HG03460 (cell line): ENCODE measurements at regions not wholly inside any gene's neighbourhood (a gene's known extent, or its start where the extent isn't known, plus 50 kb on each side); places are given as distances from the start of the nearest gene placed in this dataset.
"Not testable (repeated sequence)": the region's sequence is repeated elsewhere in the genome, so short reads cannot be mapped to it uniquely, and the experiment has no call there.

Experiments
- ATAC-seq: cut with Tn5 transposase; IDR thresholded peaks from one replicate; pipeline ENCODE4 v1.9.1; 2021; ENCODE audit not compliant: unreplicated experiment

GRCh38 chr9:91512235-91512634, 88.6 kb upstream of the NFIL3 start:
- not testable (repeated sequence) for ATAC-seq

- no peak for ATAC-seq
Observed at GRCh38 chr9:91503673-91504081, 80.0 kb upstream of the NFIL3 start.

DNA sequence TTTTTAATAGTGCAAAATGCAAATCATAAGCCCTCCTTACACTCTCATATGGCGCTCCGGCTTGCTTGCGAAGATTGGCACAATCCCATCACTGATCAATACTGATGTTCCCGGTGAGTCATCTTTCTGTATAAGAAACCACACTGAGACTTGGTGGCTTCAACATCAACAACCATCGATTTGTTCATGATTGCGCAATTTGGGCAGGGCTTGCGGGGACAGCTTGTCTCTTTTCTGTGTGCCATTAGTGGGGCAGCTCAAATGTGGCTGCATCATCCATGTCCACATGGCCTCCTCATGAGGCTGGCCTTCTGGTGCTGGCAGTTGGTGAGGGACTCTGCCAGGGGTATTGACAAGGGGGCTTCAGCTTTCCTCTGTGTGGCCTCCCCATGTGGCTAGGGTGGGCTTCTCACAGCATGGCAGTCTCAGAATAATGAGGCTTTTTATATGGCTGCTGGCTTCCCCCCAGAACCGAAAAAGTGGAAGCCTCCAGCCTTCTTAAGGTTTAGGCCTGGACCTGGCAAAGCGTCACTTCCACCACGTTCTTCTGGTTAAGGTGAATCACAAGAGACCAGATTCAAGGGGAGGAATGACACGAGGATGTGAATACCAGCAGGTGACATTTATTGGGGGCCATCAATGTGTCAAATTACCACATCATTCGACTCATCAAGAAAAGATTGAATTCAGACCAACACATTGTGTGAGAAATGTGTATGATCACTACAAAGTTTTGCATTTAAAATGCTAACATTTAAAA, 79.5 kb upstream of the NFIL3 start:
- no peak for ATAC-seq

DNA sequence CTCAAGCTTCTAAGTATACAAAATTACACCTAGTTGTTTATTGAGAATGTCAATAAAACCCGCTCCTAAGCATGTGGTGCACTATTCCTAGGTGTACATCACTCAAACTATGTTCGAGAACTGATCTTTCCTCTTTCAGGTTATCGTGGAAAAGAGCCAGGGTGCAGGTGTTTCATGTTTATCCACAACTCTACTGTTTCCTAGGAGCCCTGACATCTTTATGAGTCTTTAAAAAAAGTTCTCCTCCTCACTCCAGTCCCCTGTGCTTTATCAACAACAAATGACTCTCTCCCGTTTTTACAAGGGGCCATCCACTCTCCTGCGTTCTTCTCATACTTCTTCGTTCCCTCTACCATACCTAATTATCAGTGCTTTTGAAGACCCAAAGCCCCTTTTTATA, 78.8 kb upstream of the NFIL3 start:
- ATAC-seq = no peak

DNA sequence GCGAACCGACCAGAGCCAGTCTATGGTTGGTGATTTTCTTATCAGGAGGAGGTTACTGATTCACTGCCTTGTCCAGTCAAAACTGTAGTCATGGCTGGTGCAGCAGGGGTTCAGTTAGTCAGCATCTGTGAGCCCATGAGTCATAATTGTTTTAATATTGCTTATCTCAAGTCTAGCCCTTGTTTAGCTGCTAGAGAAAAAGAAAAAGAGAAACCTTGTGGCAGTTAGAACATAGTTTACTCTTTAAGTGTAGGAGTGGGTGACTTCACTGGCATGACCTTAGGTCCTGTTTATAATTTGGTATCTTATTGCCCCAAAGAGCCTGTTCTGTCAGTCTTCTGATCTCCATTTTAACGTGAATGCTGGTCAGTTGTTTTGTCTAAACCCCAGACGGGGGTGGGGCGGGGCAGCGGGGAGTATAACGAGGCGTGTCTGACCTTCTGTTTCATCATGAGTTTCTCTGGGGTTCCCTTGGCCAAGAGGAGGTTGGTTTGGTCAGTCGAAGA, 76.9 kb upstream of the NFIL3 start:
- ATAC-seq = peak; percentile 57

- no peak for ATAC-seq
Observed at GRCh38 chr9:91496351-91496750, 72.7 kb upstream of the NFIL3 start.

- ATAC-seq = no peak
Observed at GRCh38 chr9:91495450-91495849, 71.8 kb upstream of the NFIL3 start.

DNA sequence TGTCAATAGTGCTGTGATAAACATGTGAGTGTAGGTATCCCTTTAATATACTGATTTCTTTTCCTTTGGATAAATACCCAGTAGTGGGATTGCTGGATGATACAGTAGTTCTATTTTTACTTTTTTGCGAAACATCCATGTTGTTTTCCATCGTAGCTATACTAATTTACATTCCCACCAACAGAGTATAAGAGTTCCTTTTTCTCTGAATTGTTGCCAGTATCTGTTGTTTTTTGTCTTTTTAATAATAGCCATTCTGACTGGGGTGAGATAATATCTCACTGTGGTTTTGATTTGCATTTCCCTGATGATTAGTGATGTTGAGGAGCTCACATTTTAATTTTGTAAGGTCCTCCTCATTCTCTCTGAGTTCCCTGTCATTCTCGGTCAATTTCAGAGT, 71.1 kb upstream of the NFIL3 start:
- no peak for ATAC-seq

- no peak for ATAC-seq
Observed at GRCh38 chr9:91492237-91492636, 68.6 kb upstream of the NFIL3 start.

DNA sequence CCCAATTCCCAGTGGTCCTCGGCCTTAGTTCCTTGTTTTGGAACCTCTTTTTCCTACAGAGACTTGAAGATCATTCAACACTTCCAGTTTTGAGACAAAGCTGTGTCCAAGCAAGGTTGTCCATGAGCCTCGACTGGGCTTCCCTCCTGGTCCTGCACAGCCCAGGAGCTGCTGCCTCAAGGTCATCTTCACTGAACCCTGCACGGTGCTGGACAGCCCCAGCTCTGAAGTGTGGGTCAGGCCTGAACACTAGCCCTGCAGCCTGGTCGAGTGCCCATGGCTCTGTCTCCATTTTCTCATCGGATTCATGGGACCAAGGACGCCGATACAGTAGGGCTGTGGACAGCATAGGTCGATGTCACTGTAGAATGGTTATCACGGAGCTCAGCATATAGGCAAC, 68.0 kb upstream of the NFIL3 start:
- no peak for ATAC-seq

DNA sequence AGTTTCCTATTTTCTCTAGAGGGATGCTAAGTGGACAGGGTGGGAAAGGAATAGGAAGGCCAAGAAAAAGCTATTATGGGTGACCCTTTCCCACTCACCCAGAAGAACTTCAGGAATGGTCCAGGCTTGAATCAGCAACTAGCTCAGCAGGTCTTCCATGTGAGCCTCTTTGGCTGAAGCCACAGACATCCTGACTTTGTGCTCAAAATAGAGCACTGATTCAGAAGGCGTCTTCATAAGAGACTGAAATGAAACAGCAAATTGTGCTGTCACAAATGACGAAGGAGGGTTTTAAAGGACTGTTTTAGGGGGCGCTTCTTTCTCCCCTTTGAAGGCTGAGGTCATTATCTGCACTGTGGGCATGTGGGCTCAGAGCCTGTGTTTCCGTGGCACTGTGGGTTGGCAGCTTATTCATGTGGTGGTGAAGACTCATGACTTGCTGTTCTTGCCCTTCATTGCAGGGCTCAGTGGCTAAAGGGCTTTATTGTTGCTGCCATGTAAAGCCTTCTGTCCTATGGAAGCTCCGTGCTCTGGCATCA, 65.8 kb upstream of the NFIL3 start:
- no peak for ATAC-seq

GRCh38 chr9:91488341-91488740, 64.7 kb upstream of the NFIL3 start:
- ATAC-seq = no peak

DNA sequence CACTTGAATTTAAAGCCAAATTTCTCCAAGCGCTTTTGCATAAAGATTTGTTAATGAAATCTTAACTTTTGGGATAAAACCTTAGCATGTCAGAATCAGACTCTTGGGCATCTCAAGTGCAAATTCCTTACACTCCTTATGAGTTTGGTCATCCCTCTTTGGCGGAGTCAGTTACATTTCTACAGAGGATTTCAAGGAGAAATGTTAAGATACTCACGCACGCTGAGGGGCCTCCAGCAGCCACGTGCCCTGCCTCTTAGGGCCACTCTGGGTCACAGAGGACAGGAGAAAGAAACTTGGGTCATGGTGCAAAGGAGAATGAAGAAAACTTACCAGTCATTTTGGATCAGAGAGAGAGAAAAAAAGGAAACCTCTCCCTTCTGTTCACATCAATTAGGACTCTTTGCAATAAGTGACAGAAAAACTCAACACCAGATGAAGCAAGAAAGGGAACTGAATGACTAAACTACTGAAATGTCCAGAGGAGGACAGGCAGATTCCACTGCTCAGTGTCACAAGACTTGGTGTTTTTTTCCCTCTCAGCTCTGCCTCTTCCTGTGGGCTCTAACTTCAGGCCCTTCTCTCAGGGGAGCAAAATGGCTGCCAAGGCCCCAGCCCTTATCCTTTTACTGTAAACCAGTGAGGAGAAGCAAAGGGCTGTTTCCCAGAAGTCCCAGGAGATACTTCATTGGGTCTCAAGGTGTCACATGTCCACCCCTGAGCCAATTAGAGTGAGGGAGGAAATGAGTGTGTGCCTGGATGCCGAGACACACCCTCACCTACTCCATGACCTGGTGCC, 63.3 kb upstream of the NFIL3 start:
- no peak for ATAC-seq

DNA sequence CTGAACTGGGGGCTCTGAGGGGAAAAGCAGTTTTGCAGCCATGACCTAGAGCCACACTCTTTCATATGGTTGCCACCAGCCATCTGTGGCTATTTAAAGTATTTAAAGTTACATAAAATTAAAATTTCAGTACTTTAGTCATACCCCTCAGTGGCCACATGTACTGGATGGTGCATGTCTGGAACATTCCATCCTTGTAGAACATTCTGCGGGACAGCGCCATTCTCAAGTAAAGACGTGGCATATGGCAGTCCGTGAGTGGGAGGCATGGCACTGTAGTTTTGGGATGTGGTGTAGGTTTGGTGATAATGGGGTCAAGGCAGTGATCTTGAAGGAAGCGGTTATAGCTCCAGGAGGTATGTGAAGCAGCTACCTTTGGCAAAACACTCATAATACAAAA, 61.4 kb upstream of the NFIL3 start:
- ATAC-seq = no peak

- no peak for ATAC-seq
Observed at GRCh38 chr9:91483835-91484234, 60.2 kb upstream of the NFIL3 start.

DNA sequence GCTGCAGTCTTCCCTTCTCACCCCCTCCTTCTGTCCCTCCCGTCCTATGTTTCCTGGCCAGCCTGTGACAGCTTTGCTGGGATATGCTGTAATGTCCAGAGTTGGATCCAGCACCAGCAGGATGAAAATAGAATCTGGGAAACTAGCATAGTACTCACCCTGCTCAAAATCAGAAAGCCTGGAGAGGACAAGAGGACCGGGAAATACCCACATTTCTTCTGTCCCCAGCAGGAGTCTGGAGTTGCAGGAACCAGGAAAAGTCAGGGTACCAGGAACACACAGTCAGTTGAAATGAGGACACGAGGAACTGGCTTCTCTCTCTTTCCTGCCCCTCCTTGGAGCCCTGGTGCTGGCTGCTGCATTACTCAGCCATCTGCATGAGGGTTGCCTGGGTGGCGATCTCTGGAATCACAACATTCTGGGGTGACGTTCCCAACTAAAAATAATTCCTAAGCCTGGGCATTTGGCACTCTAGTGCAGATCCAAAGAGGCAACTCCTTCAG, 59.6 kb upstream of the NFIL3 start:
- ATAC-seq = no peak

GRCh38 chr9:91481972-91482371, 58.3 kb upstream of the NFIL3 start:
- ATAC-seq = no peak

GRCh38 chr9:91477106-91477505, 53.5 kb upstream of the NFIL3 start:
- no peak for ATAC-seq

- ATAC-seq = no peak
Observed at GRCh38 chr9:91474656-91475055, 51.0 kb upstream of the NFIL3 start.
